Trophoblast cell (in vitro differentiated cells and primary cell): ENCODE measurements at regions not wholly inside any gene's neighbourhood (a gene's known extent, or its start where the extent isn't known, plus 50 kb on each side); places are given as distances from the start of the nearest gene placed in this dataset.

Experiments
- DNase-seq, 2 donors: peaks; one replicate each; pipeline ENCODE4 v3.0.0-alpha.2; 2016
- H2AFZ ChIP-seq: 2 replicates; pipeline ENCODE4 v1.6.1; 2013; ENCODE audit warnings: low read length, moderate library complexity, mild to moderate bottlenecking; ENCODE audit not compliant: insufficient read depth, poor library complexity
- H2AK5ac ChIP-seq: 2 replicates; pipeline ENCODE4 v1.6.1; 2013; ENCODE audit warnings: mild to moderate bottlenecking, low read length
- H2BK120ac ChIP-seq: 2 replicates; pipeline ENCODE4 v1.6.1; 2013; ENCODE audit warnings: low read length, mild to moderate bottlenecking, moderate library complexity; ENCODE audit not compliant: insufficient read depth, poor library complexity
- H2BK12ac ChIP-seq: 2 replicates; pipeline ENCODE4 v1.6.1; 2013; ENCODE audit warnings: mild to moderate bottlenecking, low read length, moderate library complexity
- H2BK5ac ChIP-seq: 2 replicates; pipeline ENCODE4 v1.6.1; 2013; ENCODE audit warnings: low read length, low read depth, moderate library complexity, mild to moderate bottlenecking; ENCODE audit not compliant: poor library complexity
- H3K14ac ChIP-seq: 2 replicates; pipeline ENCODE4 v1.6.1; 2013; ENCODE audit warnings: mild to moderate bottlenecking, low read length
- H3K18ac ChIP-seq: 2 replicates; pipeline ENCODE4 v1.6.1; 2013; ENCODE audit warnings: mild to moderate bottlenecking, low read length
- H3K23ac ChIP-seq: 2 replicates; pipeline ENCODE4 v1.6.1; 2013; ENCODE audit warnings: low read length
- H3K27ac ChIP-seq: 2 replicates; pipeline ENCODE4 v1.5.1; 2013; ENCODE audit warnings: low read depth, mild to moderate bottlenecking, inconsistent platforms, low read length, moderate library complexity
- H3K27me3 ChIP-seq: 2 replicates; pipeline ENCODE4 v1.6.1; 2013; ENCODE audit warnings: inconsistent platforms, mild to moderate bottlenecking, low read length, moderate library complexity; ENCODE audit not compliant: insufficient read depth
- H3K36me3 ChIP-seq, 2 experiments: 1 replicate in 1 of 2; 2 replicates in 1 of 2; pipeline ENCODE4 v1.6.1; 2013; ENCODE audit warnings: low read length in 2 of 2, mild to moderate bottlenecking in 2 of 2, moderate library complexity in 1 of 2; ENCODE audit not compliant: insufficient read depth in 2 of 2, control insufficient read depth in 1 of 2
- H3K4ac ChIP-seq: 2 replicates; pipeline ENCODE4 v1.6.1; 2013; ENCODE audit warnings: low read depth, mild to moderate bottlenecking, low read length, moderate library complexity
- H3K4me1 ChIP-seq, 2 experiments: 1 replicate in 1 of 2; 2 replicates in 1 of 2; pipeline ENCODE4 v1.6.1; 2013; ENCODE audit warnings: low read length in 2 of 2, mild to moderate bottlenecking in 2 of 2, moderate library complexity in 1 of 2; ENCODE audit not compliant: insufficient read depth in 2 of 2, control insufficient read depth in 1 of 2
- H3K4me2 ChIP-seq: 2 replicates; pipeline ENCODE4 v1.6.1; 2013; ENCODE audit warnings: inconsistent platforms, mild to moderate bottlenecking, low read length, moderate library complexity
- H3K4me3 ChIP-seq: 2 replicates; pipeline ENCODE4 v1.5.1; 2013; ENCODE audit warnings: mild to moderate bottlenecking, low read depth, low read length, inconsistent platforms
- H3K79me1 ChIP-seq: one replicate; pipeline ENCODE4 v1.6.1; 2013; ENCODE audit warnings: low read length
- H3K79me2 ChIP-seq: 2 replicates; pipeline ENCODE4 v1.6.1; 2013; ENCODE audit warnings: low read length, mild to moderate bottlenecking; ENCODE audit not compliant: control insufficient read depth, insufficient read depth, poor library complexity
- H3K9ac ChIP-seq: 2 replicates; pipeline ENCODE4 v1.6.1; 2013; ENCODE audit warnings: mild to moderate bottlenecking, low read length
- H3K9me3 ChIP-seq: 2 replicates; pipeline ENCODE4 v1.6.1; 2013; ENCODE audit warnings: low read depth, mild to moderate bottlenecking, control low read depth, inconsistent platforms, low read length; ENCODE audit not compliant: insufficient read depth
- H4K12ac ChIP-seq: 2 replicates; pipeline ENCODE4 v1.6.1; 2013; ENCODE audit warnings: low read depth, mild to moderate bottlenecking, low read length, moderate library complexity
- H4K8ac ChIP-seq: 2 replicates; pipeline ENCODE4 v1.6.1; 2013; ENCODE audit warnings: low read depth, mild to moderate bottlenecking, low read length, moderate library complexity
- H4K91ac ChIP-seq: one replicate; pipeline ENCODE4 v1.6.1; 2013; ENCODE audit warnings: low read depth, mild to moderate bottlenecking, low read length, moderate library complexity
- WGBS: extraction: QIAGEN DNeasy Blood & Tissue Kit; methylation state at CpG from one replicate; pipeline ENCODE4 v1.1.7; 2013; ENCODE audit warnings: missing lambda C conversion rate; ENCODE audit not compliant: insufficient read length, insufficient coverage; ENCODE audit errors: extremely low coverage; 5-methylcytosine and 5-hydroxymethylcytosine counted together

- Histone ChIP-seq H3K9ac (no peak overlapping the region), H3K27me3 (no peaks in the 10 kb centered on the region), H3K18ac (no peak overlapping the region), H3K14ac (no peak overlapping the region), H2AK5ac (no peak overlapping the region), H3K79me1 (no peaks in the 10 kb centered on the region), H2BK120ac (no peak overlapping the region), H4K12ac (no peak overlapping the region), H3K4me2 (no peak overlapping the region), H2AFZ (no peak overlapping the region), H4K8ac (no peak overlapping the region), H4K91ac (no peak overlapping the region), H3K4ac (no peak overlapping the region), H3K4me1 (peaks cover 3 to 4% of the 10 kb centered on the region in 2 experiments), H2BK5ac (no peak overlapping the region), H3K36me3 (no peaks in the 10 kb centered on the region), H3K79me2 (no peaks in the 10 kb centered on the region), H2BK12ac (no peak overlapping the region), H3K9me3 (peaks cover 2% of the 10 kb centered on the region), H3K23ac (no peak overlapping the region), H3K4me3 (no peak overlapping the region), H3K27ac (no peak overlapping the region)
- no CpG with 5 or more reads among the region's 13 CpGs for WGBS
- DNase-seq, result peak; percentile 37 to 83
Observed at GRCh38 chr18:10035281-10035991, 121.6 kb downstream of the VAPA start.

GRCh38 chr18:10036479-10036878, 122.7 kb downstream of the VAPA start:
- Histone ChIP-seq H3K79me2 (no peaks in the 10 kb centered on the region), H2BK5ac (no peak overlapping the region), H2AK5ac (no peak overlapping the region), H3K9ac (no peak overlapping the region), H3K79me1 (no peaks in the 10 kb centered on the region), H3K4me1 (peaks cover 3 to 6% of the 10 kb centered on the region in 2 experiments), H4K12ac (no peak overlapping the region), H2AFZ (no peak overlapping the region), H3K9me3 (peaks cover 2% of the 10 kb centered on the region), H2BK120ac (no peak overlapping the region), H3K4me3 (no peak overlapping the region), H2BK12ac (no peak overlapping the region), H3K27me3 (no peaks in the 10 kb centered on the region), H3K23ac (no peak overlapping the region), H3K4me2 (no peak overlapping the region), H4K8ac (no peak overlapping the region), H3K27ac (no peak overlapping the region), H4K91ac (no peak overlapping the region), H3K36me3 (no peaks in the 10 kb centered on the region), H3K18ac (no peak overlapping the region), H3K4ac (no peak overlapping the region), H3K14ac (no peak overlapping the region)
- WGBS, result no CpG with 5 or more reads among the region's 6 CpGs
- peak; percentile 85 to 88 for DNase-seq

- H3K4ac ChIP-seq, result no peak overlapping the region
- no peak overlapping the region for H2AFZ ChIP-seq
- no peak overlapping the region for H2BK12ac ChIP-seq
- peaks cover 4% of the 10 kb centered on the region for H3K9me3 ChIP-seq
- H3K9ac ChIP-seq, result no peak overlapping the region
- no CpG with 5 or more reads among the region's 6 CpGs for WGBS
- H4K8ac ChIP-seq, result no peak overlapping the region
- H4K91ac ChIP-seq, result no peak overlapping the region
- no peak overlapping the region for H4K12ac ChIP-seq
- H3K27me3 ChIP-seq, result no peaks in the 10 kb centered on the region
- DNase-seq, result no peak
- H3K4me3 ChIP-seq, result no peak overlapping the region
- H3K79me1 ChIP-seq, result no peaks in the 10 kb centered on the region
- peaks cover 3 to 6% of the 10 kb centered on the region in 2 experiments for H3K4me1 ChIP-seq
- no peak overlapping the region for H2AK5ac ChIP-seq
- no peak overlapping the region for H3K14ac ChIP-seq
- H2BK120ac ChIP-seq, result no peak overlapping the region
- no peak overlapping the region for H3K4me2 ChIP-seq
- H2BK5ac ChIP-seq, result no peak overlapping the region
- no peak overlapping the region for H3K27ac ChIP-seq
- H3K18ac ChIP-seq, result no peak overlapping the region
- H3K23ac ChIP-seq, result no peak overlapping the region
- no peaks in the 10 kb centered on the region for H3K36me3 ChIP-seq
- H3K79me2 ChIP-seq, result no peaks in the 10 kb centered on the region
Observed at GRCh38 chr18:10037181-10037580, 123.4 kb downstream of the VAPA start.

GRCh38 chr18:10038268-10038667, 124.5 kb downstream of the VAPA start:
- H3K27ac ChIP-seq, result no peak overlapping the region
- H4K91ac ChIP-seq, result no peak overlapping the region
- no peaks in the 10 kb centered on the region for H3K27me3 ChIP-seq
- H2AFZ ChIP-seq, result no peak overlapping the region
- H2BK12ac ChIP-seq, result no peak overlapping the region
- H3K79me1 ChIP-seq, result no peaks in the 10 kb centered on the region
- H3K79me2 ChIP-seq, result no peaks in the 10 kb centered on the region
- no peak overlapping the region for H4K12ac ChIP-seq
- H3K23ac ChIP-seq, result no peak overlapping the region
- no peak for DNase-seq
- H3K18ac ChIP-seq, result no peak overlapping the region
- no peak overlapping the region for H3K4me2 ChIP-seq
- no peak overlapping the region for H2BK5ac ChIP-seq
- H3K36me3 ChIP-seq, result no peaks in the 10 kb centered on the region
- peaks cover 3 to 6% of the 10 kb centered on the region in 2 experiments for H3K4me1 ChIP-seq
- no CpG with 5 or more reads among the region's 2 CpGs for WGBS
- no peak overlapping the region for H2BK120ac ChIP-seq
- H4K8ac ChIP-seq, result no peak overlapping the region
- H3K9me3 ChIP-seq, result peaks cover 5% of the 10 kb centered on the region
- no peak overlapping the region for H3K4ac ChIP-seq
- no peak overlapping the region for H2AK5ac ChIP-seq
- H3K9ac ChIP-seq, result no peak overlapping the region
- H3K14ac ChIP-seq, result no peak overlapping the region
- no peak overlapping the region for H3K4me3 ChIP-seq
